GM12865 (cell line): ENCODE measurements at regions not wholly inside any gene's neighbourhood (a gene's known extent, or its start where the extent isn't known, plus 50 kb on each side); places are given as distances from the start of the nearest gene placed in this dataset.
"Not testable (repeated sequence)": the region's sequence is repeated elsewhere in the genome, so short reads cannot be mapped to it uniquely, and the experiment has no call there.

Experiments used
- DNase-seq: peaks from one replicate; pipeline ENCODE4 v3.0.0; 2010; ENCODE audit warnings: low read depth
- H3K4me3 ChIP-seq: 2 replicates; pipeline ENCODE4 v1.5.1; 2011; ENCODE audit warnings: mild to moderate bottlenecking, low read depth, low read length, control low read depth
- TF ChIP-seq, protein P1 (sequence below): IDR thresholded peaks from 2 replicates; pipeline ENCODE4 v1.5.1; 2011; ENCODE audit warnings: low read length, control low read depth, low read depth, inconsistent platforms; ENCODE audit not compliant: insufficient read depth; ENCODE audit errors: missing control alignments

DNA sequence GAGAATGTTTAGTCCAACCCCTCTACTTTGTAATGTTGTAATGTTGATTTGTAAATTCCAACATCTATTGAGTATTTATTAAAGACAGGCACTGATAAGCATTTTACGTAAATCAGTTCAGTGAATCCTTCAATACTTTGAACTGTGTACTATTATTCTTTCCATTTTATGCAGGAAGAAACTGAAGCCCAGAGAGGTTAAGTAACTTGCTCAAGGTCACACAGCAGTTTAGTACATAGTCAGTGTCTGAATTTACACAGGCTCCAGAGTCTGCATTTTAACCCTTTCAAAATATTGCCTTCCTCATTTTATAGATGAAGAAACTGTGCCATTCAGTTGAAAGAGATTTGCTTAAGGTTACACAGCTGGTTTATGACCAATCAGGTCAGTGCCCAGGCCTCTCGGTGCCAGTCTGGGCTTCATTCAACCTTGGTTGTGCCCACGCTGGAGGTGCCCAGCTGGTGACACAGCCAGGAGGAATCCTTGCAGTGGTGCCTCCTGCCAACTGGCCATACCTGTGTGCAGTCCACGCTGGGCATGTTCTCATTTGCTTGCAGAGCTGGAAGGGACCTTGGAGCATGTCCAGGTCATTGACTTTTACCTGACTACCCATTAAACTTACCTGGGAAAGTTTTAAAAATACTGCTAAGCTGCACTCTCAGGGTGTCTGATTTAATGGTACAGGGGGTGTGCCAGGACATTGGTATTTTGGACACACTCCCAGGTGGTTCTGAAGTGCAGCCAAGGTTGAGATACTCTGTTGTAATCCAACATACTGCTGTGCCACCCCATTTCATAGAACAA is 74.3 kb upstream of the CYRIA start:
- no peak for DNase-seq
- no peak overlapping the region for H3K4me3 ChIP-seq
- TF ChIP-seq, protein P1, sequence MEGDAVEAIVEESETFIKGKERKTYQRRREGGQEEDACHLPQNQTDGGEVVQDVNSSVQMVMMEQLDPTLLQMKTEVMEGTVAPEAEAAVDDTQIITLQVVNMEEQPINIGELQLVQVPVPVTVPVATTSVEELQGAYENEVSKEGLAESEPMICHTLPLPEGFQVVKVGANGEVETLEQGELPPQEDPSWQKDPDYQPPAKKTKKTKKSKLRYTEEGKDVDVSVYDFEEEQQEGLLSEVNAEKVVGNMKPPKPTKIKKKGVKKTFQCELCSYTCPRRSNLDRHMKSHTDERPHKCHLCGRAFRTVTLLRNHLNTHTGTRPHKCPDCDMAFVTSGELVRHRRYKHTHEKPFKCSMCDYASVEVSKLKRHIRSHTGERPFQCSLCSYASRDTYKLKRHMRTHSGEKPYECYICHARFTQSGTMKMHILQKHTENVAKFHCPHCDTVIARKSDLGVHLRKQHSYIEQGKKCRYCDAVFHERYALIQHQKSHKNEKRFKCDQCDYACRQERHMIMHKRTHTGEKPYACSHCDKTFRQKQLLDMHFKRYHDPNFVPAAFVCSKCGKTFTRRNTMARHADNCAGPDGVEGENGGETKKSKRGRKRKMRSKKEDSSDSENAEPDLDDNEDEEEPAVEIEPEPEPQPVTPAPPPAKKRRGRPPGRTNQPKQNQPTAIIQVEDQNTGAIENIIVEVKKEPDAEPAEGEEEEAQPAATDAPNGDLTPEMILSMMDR: no peak

DNA sequence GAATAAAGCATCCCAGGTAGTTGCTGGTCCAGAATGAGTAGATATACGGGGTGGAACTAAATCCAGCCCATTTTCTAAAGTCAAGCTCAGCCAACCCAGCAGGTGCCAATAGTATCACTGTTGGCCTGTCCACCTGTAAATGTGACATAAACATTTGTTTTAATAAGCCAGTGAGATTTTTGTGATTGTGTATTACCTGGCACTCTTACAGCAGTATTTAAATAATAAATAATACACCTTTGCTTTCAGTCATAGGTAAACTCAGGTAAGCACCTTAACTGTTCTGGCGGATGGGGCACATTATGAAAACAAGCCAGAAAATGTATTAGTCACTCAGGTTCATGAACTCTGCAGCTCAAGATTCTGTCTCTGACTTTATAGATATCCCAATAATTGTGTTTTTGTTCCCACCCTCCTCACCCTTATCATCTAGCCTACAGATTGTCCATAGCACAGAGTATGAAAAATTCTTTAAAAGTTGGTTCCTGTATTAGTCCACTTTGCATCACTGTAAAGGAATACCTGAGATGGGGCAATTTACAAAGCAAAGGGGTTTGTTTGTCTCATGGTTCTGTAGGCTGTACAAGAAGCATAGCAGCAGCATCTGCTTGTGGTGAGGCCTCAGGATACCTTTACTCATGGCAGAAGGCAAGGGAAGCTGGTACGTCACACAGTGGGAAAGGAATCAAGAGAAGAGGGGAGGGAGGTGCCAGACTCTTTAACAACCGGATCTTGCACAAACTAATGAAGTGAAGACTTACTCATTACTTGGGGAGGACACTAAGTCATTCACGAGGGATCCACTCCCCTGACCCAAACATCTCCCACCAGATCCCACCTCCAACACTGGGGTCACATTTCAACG is 73.0 kb upstream of the CYRIA start:
- H3K4me3 ChIP-seq: no peak overlapping the region
- no peak for DNase-seq
- TF ChIP-seq, protein P1: no peak

- no peak for DNase-seq
- no peak overlapping the region for H3K4me3 ChIP-seq
- TF ChIP-seq, protein P1: no peak
Observed at GRCh38 chr2:16737812-16738211, 72.2 kb upstream of the CYRIA start.

DNA sequence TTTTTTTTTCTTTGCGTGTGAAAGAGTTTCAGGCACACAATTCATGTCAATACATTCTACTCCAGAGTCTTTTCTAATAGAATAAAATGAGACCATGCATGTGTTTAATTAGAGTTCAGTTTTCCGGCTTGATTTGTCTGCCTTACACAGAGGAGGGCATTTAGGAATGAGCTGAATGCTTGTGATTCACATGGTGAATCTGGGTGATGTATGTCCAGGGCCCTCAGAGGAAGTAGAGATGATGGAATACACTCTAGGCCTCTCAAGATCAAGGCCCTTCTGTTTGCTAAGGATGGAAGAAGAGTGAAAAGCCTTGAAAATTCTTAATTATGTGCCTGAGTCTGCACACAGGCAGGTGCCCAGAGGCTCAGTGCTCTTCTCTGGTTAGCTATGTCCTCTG is 71.0 kb upstream of the CYRIA start:
- TF ChIP-seq, protein P1: no peak

DNA sequence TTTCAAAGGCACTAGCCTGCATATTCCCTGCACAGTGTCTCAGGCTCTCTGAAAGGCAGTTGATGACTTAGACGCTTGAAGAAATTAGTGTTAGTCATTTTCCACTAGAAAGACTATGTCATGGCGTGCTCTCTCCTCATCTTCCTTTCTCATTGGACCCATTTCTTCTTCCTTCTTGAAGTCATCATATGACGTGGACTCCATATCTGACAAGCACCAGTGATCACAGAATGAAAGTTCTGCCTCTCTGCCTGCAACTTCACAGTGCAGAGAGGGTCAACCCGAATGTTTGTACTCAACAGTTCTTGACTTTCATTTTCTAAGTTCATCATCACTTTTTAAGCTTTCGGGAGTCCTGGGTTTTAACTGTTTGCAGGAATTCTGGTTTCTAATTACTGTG is 63.7 kb upstream of the CYRIA start:
- DNase-seq: peak; percentile 45
- no peak overlapping the region for H3K4me3 ChIP-seq

More for the DNA sequence above, 71.0 kb upstream of the CYRIA start:
- H3K4me3 ChIP-seq: no peak overlapping the region
- DNase-seq: no peak

GRCh38 chr2:16728351-16729136 is 62.9 kb upstream of the CYRIA start:
- no peak overlapping the region for H3K4me3 ChIP-seq
- peak; percentile 24 for DNase-seq
- TF ChIP-seq, protein P1: no peak

More for the DNA sequence above, 63.7 kb upstream of the CYRIA start:
- TF ChIP-seq, protein P1: no peak

- not testable (repeated sequence) for H3K4me3 ChIP-seq, DNase-seq
Observed at GRCh38 chr2:16727849-16728248, 62.2 kb upstream of the CYRIA start.
